B cell (primary cell): ENCODE measurements at regions not wholly inside any gene's neighbourhood (a gene's known extent, or its start where the extent isn't known, plus 50 kb on each side); places are given as distances from the start of the nearest gene placed in this dataset. TPM values are rescaled to one million over a fixed set of nuclear protein-coding genes. Genes with fewer than 3 reads are reported as not detected.

Experiments
- ATAC-seq: fragments of 200-7000 bp; cut with Tn5 transposase; one replicate; pipeline ENCODE4 v1.10.0; 2021; ENCODE audit warnings: low read depth, mild to moderate bottlenecking, moderate number of reproducible peaks, moderate library complexity
- CTCF ChIA-PET: fragments of 350-600 bp; sonication (Branson Sonifier 250); formaldehyde crosslinking; loops from one replicate; lab custom pipeline; 2021; ENCODE audit warnings: antibody characterized with exemption, inconsistent platforms; lab: Charles Lee
- POLR2A ChIA-PET: fragments of 350-600 bp; sonication (Branson Sonifier 250); formaldehyde crosslinking; loops from one replicate; lab custom pipeline; 2021; ENCODE audit warnings: antibody characterized with exemption; lab: Charles Lee
- DNase-seq: peaks from one replicate; pipeline ENCODE4 v3.0.0; 2013
- H2AFZ ChIP-seq: 2 replicates; pipeline ENCODE4 v1.6.1; 2012; ENCODE audit warnings: mild to moderate bottlenecking, low read depth, low read length; ENCODE audit not compliant: insufficient read depth, poor library complexity, severe bottlenecking
- H3K27ac ChIP-seq, 2 donors: 1 replicate in 1 of 2; 2 replicates in 1 of 2; pipeline ENCODE4 v1.5.1; 2012 to 2013; ENCODE audit warnings: low read length in 2 of 2, mild to moderate bottlenecking in 2 of 2, moderate library complexity in 1 of 2
- H3K27me3 ChIP-seq, 4 experiments: fragments of 200-600 bp in 1 of 4; sonication (generic) in 1 of 4; replicated peaks in 1 of 4; 1 replicate in 2 of 4; 2 replicates in 2 of 4; pipeline versions ENCODE4 v1.6.1 to v1.7.0; 2013 to 2016; ENCODE audit warnings: low read length in 3 of 4, mild to moderate bottlenecking in 2 of 4, mixed read lengths in 1 of 4, moderate library complexity in 1 of 4; ENCODE audit not compliant: insufficient read depth in 4 of 4, control insufficient read depth in 3 of 4; ENCODE audit errors: control extremely low read depth in 1 of 4
- H3K36me3 ChIP-seq, 2 experiments: replicated peaks in 1 of 2; 1 replicate in 1 of 2; 2 replicates in 1 of 2; pipeline versions ENCODE4 v1.6.1 to v1.7.1; 2013; ENCODE audit warnings: low read length in 1 of 2; ENCODE audit not compliant: insufficient read depth in 2 of 2, control insufficient read depth in 1 of 2; ENCODE audit errors: control extremely low read depth in 1 of 2, extremely low read depth in 1 of 2
- H3K4me1 ChIP-seq, 2 donors: fragments of 200-600 bp in 1 of 2; sonication (generic) in 1 of 2; 1 replicate in 1 of 2; 2 replicates in 1 of 2; pipeline versions ENCODE4 v1.5.1 to v1.6.1; 2013 to 2017; ENCODE audit warnings: low read length in 2 of 2; ENCODE audit not compliant: control insufficient read depth in 2 of 2, insufficient read depth in 2 of 2
- H3K4me2 ChIP-seq: replicated peaks from 2 replicates; pipeline ENCODE3; 2012; ENCODE audit warnings: mild to moderate bottlenecking, low read depth, low read length; ENCODE audit not compliant: poor library complexity, severe bottlenecking
- H3K4me3 ChIP-seq, 5 experiments: fragments of 200-600 bp in 1 of 5; sonication (generic) in 1 of 5; 1 replicate in 3 of 5; 2 replicates in 2 of 5; pipeline versions ENCODE4 v1.5.1 to v1.7.0; 2011 to 2016; ENCODE audit warnings: low read length in 4 of 5, mild to moderate bottlenecking in 4 of 5, low read depth in 2 of 5, control low read depth in 1 of 5, moderate library complexity in 1 of 5; ENCODE audit not compliant: insufficient read depth in 1 of 5; ENCODE audit errors: control extremely low read depth in 1 of 5, extremely low read depth in 1 of 5
- H3K79me2 ChIP-seq: fragments of 200-600 bp; sonication (generic); one replicate; pipeline ENCODE4 v1.6.0; 2016; ENCODE audit warnings: low read length; ENCODE audit not compliant: control insufficient read depth, insufficient read depth
- H3K9ac ChIP-seq: fragments of 200-600 bp; sonication (generic); 2 replicates; pipeline ENCODE4 v1.6.1; 2017; ENCODE audit warnings: mild to moderate bottlenecking, low read length, moderate library complexity
- H3K9me3 ChIP-seq, 3 donors: one replicate each; pipeline versions ENCODE4 v1.6.1 to v1.7.1; 2013; ENCODE audit warnings: low read length in 2 of 3; ENCODE audit not compliant: control insufficient read depth in 2 of 3, insufficient read depth in 1 of 3; ENCODE audit errors: control extremely low read depth in 1 of 3
- H4K20me1 ChIP-seq: 2 replicates; pipeline ENCODE4 v1.6.0; 2012; ENCODE audit warnings: mild to moderate bottlenecking, low read length; ENCODE audit not compliant: insufficient read depth, control insufficient read depth, poor library complexity, severe bottlenecking
- H3K27ac Mint-ChIP-seq: one replicate; pipeline ENCODE4 v1.8.0; 2021; ENCODE audit warnings: mixed read lengths
- H3K27me3 Mint-ChIP-seq: one replicate; pipeline ENCODE4 v1.8.0; 2021; ENCODE audit warnings: mixed read lengths
- H3K4me1 Mint-ChIP-seq: one replicate; pipeline ENCODE4 v1.8.0; 2021; ENCODE audit warnings: mixed read lengths
- H3K4me3 Mint-ChIP-seq: one replicate; pipeline ENCODE4 v1.8.0; 2021; ENCODE audit warnings: mixed read lengths
- H3K9me3 Mint-ChIP-seq: one replicate; pipeline ENCODE4 v1.8.0; 2022; ENCODE audit warnings: mixed read lengths; ENCODE audit not compliant: insufficient read depth
- CTCF ChIP-seq: fragments of 200-600 bp; IDR thresholded peaks from one replicate; pipeline ENCODE4 v1.8.0; 2022; ENCODE audit warnings: antibody characterized with exemption, mild to moderate bottlenecking
- EZH2 ChIP-seq: IDR thresholded peaks from 2 replicates; pipeline ENCODE4 v1.6.1; 2012; ENCODE audit warnings: borderline replicate concordance, low read depth, mild to moderate bottlenecking, moderate library complexity, low read length; ENCODE audit not compliant: insufficient read depth, poor library complexity, severe bottlenecking
- WGBS: methylation state at CpG from one replicate; pipeline ENCODE4 v1.1.5; 2013; ENCODE audit warnings: missing lambda C conversion rate; ENCODE audit not compliant: insufficient coverage; 5-methylcytosine and 5-hydroxymethylcytosine counted together
- intact Hi-C: fragments of 100-400 bp; cut with micrococcal nuclease; formaldehyde crosslinking; loops from one replicate; pipeline ENCODE4 v1.10.0; 2022
- small RNA-seq: library from RNA; depleted of rRNA; stranded (forward); fragments of <200 nt; gene quantifications from one replicate; pipeline ENCODE3, GENCODE V24; 2012; ENCODE audit warnings: low replicate concordance, low read depth; ENCODE audit not compliant: insufficient read length

- no peaks in the 10 kb centered on the region for H3K9me3 Mint-ChIP-seq
- Histone ChIP-seq H3K4me1 (no peaks in the 10 kb centered on the region), H3K27ac (no peak overlapping the region), H3K36me3 (no peaks in the 10 kb centered on the region), H3K79me2 (no peaks in the 10 kb centered on the region), H3K9me3 (no peaks in the 10 kb centered on the region), H3K9ac (no peak overlapping the region), H4K20me1 (no peaks in the 10 kb centered on the region), H3K27me3 (peaks cover 0 to 3% (median 0%) of the 10 kb centered on the region in 4 experiments), H3K4me2 (no peak overlapping the region), H2AFZ (no peak overlapping the region), H3K4me3 (no peak overlapping the region)
- TF ChIP-seq EZH2 (no peak), CTCF (no peak)
- no peaks in the 10 kb centered on the region for H3K4me1 Mint-ChIP-seq
- DNase-seq (no peak), ATAC-seq (no peak)
- H3K27ac Mint-ChIP-seq = no peak overlapping the region
- intact Hi-C loops = no loop called here
- H3K27me3 Mint-ChIP-seq = peaks cover 8% of the 10 kb centered on the region
- CTCF ChIA-PET = no interaction called here
- H3K4me3 Mint-ChIP-seq = no peak overlapping the region
- WGBS = 93% methylated on average over 4 of the region's 4 CpGs
- POLR2A ChIA-PET = no interaction called here
Measured at GRCh38 chr16:77133706-77134105, 57.3 kb upstream of the MON1B start.

GRCh38 chr16:77137045-77137444, 53.9 kb upstream of the MON1B start:
- peaks cover 0 to 3% (median 0%) of the 10 kb centered on the region in 4 experiments for H3K27me3 ChIP-seq
- 100% methylated on average over 2 of the region's 3 CpGs for WGBS
- Mint-ChIP-seq H3K27ac (no peak overlapping the region), H3K4me1 (no peaks in the 10 kb centered on the region), H3K4me3 (no peak overlapping the region), H3K27me3 (peaks cover 8% of the 10 kb centered on the region), H3K9me3 (no peaks in the 10 kb centered on the region)
- no peaks in the 10 kb centered on the region for H3K36me3 ChIP-seq
- intact Hi-C loops = no loop called here
- DNase-seq (no peak), ATAC-seq (no peak)
- H3K9me3 ChIP-seq = no peaks in the 10 kb centered on the region
- no peaks in the 10 kb centered on the region for H4K20me1 ChIP-seq
- H3K79me2 ChIP-seq = no peaks in the 10 kb centered on the region
- H3K4me1 ChIP-seq = no peaks in the 10 kb centered on the region
- no peak overlapping the region for H2AFZ ChIP-seq
- H3K4me3 ChIP-seq = no peak overlapping the region
- H3K27ac ChIP-seq = no peak overlapping the region
- no peak for TF ChIP-seq CTCF
- no peak for TF ChIP-seq EZH2
- CTCF ChIA-PET = no interaction called here
- H3K9ac ChIP-seq = no peak overlapping the region
- H3K4me2 ChIP-seq = no peak overlapping the region
- POLR2A ChIA-PET = no interaction called here

Small RNAs in the stretch of these regions (small RNA-seq; reads per million reads assigned to genes)
- not detected for gene MIR4719
